NOMO-1 treated with DMSO at 0.1 percent for 48 hours (cell line): ENCODE measurements at regions not wholly inside any gene's neighbourhood (a gene's known extent, or its start where the extent isn't known, plus 50 kb on each side); places are given as distances from the start of the nearest gene placed in this dataset.
"Not testable (repeated sequence)": the region's sequence is repeated elsewhere in the genome, so short reads cannot be mapped to it uniquely, and the experiment has no call there.

Experiments
- DNase-seq: peaks from one replicate; lab custom pipeline; 2025; ENCODE audit not compliant: unreplicated experiment; lab: John Stamatoyannopoulos, UW

DNA sequence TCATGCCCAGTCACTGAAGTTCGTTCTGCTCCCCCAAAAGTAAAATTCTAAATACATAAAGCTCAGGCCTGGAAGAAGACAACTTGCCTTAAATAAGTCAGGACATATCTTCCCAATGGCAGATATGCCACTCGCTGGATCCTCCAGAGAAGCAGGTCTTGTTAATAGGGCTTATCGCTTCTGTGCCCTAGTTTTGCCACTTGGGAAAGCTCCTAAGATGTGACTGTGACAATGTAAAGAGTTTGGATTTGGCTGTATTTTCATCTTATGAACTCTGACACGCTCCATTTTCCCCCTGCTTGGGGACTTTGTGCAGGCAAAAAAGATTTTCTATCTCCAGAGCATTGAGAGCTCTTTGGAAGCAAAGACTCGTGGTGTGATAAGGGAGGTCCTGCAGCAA is 279.9 kb downstream of the WDR11 start:
- no peak for DNase-seq

GRCh38 chr10:121131426-121132265 is 280.5 kb downstream of the WDR11 start:
- DNase-seq, result no peak

DNA sequence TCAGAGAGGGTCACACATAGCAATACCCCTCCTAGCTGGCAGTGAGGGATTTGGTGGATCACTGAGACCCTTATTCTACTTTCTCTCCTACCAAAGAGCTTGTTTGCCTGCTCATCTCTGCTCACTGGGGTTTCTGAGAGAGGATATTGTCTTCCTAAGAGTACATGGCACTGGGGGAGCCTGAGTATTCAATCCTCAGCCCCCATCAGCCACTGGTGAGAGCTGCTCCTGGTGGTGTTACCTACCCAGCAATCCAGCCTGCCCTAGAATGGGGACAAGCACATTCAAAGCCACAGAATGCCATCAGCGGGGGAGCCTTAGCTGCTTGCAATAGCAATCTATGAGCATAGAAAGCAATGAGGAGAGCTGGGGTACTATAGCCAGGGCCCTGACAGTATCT is 281.1 kb downstream of the WDR11 start:
- no peak for DNase-seq

DNA sequence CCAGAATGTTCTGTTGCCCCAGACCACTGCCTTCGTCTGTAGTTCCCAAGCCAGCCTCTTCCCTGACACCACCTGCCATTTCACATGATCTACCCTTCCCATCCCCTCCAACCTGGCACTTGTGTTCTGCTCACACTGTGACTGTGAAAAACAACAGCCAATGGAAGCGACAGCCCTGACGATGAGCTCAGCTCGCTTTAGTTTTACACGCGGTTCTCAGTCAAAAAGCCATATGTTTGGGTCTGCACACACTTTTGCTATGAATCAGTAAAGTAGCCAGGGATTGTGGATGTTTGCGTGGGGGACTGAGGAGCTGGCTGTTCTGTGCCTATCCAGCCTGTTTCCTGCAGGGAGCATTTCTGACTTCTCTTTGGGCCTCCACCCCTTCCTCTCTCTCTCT is 282.7 kb downstream of the WDR11 start:
- no peak for DNase-seq

- DNase-seq, result no peak
These were observed 283.5 kb downstream of the WDR11 start for GRCh38 chr10:121134711-121135110.

DNA sequence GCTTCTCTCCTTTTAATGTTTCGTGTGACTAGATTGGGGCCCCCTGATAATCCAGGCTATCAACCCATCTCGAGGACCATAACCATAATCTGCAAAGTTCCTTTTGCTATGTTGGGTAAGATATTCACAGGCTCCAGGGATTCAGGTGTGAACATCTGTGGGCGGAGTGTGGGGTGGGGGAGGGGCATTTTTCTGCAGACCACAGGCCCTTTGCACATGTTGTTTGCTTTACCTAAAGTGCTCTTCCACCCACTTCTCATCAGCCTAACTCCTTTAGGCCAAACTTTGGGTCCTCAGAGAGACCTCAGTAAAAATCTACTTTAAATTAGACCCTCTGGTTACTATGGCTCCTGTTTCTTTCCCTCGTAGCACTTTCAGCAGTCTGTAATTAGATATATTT is 284.4 kb downstream of the WDR11 start:
- no peak for DNase-seq

- DNase-seq, result no peak
These were observed 286.4 kb downstream of the WDR11 start for GRCh38 chr10:121137533-121137932.

DNA sequence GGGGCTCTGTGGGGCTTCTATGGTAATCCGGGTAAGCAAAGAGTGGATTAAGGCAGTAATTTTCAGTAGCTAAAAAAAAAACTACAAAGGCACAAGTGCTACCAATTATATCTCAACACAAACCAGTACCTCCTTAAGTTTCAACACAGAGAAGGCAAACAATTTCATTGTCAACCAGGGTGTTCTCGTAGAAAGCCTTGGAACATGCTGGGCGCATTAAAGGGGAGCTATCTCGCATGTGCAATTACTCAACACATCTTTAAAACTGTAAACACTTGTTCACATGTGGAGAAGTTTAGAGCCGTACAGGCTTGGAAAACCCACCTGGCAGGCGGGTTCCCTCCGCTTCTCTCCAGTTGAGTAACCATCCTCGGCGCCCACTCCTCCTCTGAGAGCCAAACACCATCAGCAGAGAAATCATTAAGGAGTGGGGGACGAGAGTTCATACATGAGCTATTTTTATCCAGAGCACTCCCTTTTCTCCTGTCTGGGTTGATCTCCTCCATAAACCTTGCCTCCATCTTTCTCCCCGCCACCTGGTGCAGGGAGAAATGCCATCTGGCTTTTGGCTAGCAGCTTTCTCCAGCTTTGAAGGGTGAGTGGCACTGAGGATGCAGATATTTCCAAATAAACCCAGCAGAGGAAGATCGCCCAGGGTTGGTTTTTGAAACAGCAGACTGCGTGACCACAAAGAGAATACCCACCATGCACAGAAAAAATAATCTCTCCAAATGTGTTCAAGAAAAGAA is 287.1 kb downstream of the WDR11 start:
- no peak for DNase-seq

DNA sequence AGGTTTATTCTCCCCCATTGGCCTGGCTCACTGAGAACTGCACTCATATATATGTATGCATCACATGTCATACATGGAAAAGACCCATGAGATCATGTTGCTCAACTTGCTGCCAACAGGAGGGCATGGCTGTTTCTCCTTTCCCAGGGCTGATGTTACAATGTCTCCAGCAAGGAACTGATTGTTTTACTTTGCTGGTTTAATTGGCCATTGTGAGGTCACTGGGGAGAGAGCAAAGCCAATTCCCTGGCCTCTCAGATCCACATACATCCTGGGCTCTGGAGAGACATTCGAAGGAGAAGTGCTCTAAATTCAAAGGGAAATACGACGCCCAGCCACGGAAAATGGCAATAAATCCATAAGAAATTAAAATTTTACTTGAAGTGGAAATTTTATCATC is 287.8 kb downstream of the WDR11 start:
- DNase-seq, result no peak

- not testable (repeated sequence) for DNase-seq
These were observed 294.7 kb downstream of the WDR11 start for GRCh38 chr10:121145802-121146395.

DNA sequence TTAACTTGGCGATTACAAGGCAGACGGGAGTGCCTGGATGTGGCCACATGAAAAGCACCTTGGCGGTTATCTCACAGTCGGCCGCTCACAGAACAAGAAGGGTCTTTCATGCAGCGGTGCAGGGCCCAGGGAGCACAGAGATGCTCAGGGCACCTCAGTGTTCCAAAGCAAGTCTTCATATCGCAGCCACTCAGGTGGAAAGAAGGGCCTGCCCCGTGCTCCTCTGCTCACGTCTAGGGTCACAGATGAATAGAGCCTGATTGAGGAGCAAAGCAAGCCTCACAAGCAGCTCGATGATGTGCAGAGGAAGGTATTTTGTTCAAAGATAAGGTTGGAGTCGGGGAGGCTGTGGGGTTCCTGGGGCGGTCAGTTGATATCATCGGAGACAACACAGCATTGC is 297.8 kb downstream of the WDR11 start:
- DNase-seq, result no peak

DNA sequence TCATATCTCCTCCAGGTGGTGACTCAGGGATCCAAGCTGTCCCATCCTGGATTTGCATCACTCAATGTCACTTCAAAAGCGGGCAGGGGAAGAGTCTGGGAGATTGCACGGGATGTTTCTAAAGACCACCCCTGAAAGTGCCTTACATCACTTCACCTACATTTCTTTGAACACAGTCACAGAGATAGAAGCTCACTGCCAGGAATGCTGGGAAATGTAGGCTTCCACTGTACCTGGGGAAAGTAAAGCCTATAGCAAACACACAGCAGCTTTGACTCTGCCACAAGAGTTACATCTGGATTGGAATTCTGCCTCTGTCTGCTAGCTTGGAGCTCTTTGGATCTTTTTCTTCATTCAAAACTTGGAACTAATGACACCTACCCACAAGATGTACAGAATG is 300.9 kb downstream of the WDR11 start:
- no peak for DNase-seq

DNA sequence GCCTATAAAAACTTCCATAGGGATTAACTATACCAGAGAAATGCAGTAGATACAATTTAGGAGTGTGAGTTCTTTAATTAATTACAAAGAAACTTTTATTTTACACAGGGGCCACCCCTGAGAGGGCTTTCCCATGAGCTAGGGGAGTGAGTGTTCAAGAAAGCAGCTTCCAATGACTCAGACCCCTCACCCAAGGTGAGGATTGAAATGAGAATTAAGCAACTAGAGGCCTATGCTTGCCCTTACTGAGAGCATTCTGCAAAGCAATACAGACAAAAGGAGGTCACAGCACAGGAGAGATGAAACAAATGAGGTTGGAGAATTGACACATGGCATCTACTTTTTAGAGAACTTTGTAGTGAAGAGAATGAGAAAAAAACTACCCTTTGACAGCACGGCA is 301.8 kb downstream of the WDR11 start:
- no peak for DNase-seq

GRCh38 chr10:121154310-121154709 is 303.1 kb downstream of the WDR11 start:
- DNase-seq, result no peak

- no peak for DNase-seq
These were observed 303.7 kb downstream of the WDR11 start for GRCh38 chr10:121154846-121155245.

- no peak for DNase-seq
These were observed 304.7 kb downstream of the WDR11 start for GRCh38 chr10:121155742-121156474.

- DNase-seq, result peak; percentile 86
These were observed 306.8 kb downstream of the WDR11 start for GRCh38 chr10:121157998-121158397.

DNA sequence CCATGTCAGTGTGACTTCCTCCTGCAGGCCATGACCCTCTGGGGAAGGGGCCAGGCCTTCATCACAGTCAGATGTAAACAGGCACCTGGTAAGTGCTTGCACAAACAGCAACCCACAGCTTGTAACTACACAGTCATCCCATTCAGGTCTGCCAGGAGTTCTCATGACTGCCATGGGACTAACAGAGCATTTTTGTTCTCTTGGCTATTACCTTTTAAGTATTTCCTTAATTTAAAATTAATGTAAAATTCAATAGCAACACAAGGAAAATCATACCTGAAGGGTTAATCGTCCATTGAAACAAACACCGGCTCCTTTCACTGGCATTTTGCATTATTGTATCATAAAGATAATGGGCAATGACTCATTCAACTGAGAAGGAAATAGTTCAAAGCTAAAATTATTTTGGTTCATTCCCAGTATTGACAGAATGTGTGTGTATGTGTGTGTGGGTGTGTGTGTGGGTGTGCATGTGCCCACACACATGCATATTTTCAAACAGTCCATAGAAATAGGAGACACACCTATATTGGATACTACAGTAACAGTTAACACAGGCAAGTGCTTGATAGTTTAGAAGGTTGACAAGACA is 307.9 kb downstream of the WDR11 start:
- peak; percentile 5 for DNase-seq

- DNase-seq, result no peak
These were observed 308.5 kb downstream of the WDR11 start for GRCh38 chr10:121159670-121160069.

GRCh38 chr10:121165276-121165675 is 314.1 kb downstream of the WDR11 start:
- DNase-seq, result no peak
